ENCODE measurements at regions not wholly inside any gene's neighbourhood (a gene's known extent, or its start where the extent isn't known, plus 50 kb on each side); places are given as distances from the start of the nearest gene placed in this dataset.

DNA sequence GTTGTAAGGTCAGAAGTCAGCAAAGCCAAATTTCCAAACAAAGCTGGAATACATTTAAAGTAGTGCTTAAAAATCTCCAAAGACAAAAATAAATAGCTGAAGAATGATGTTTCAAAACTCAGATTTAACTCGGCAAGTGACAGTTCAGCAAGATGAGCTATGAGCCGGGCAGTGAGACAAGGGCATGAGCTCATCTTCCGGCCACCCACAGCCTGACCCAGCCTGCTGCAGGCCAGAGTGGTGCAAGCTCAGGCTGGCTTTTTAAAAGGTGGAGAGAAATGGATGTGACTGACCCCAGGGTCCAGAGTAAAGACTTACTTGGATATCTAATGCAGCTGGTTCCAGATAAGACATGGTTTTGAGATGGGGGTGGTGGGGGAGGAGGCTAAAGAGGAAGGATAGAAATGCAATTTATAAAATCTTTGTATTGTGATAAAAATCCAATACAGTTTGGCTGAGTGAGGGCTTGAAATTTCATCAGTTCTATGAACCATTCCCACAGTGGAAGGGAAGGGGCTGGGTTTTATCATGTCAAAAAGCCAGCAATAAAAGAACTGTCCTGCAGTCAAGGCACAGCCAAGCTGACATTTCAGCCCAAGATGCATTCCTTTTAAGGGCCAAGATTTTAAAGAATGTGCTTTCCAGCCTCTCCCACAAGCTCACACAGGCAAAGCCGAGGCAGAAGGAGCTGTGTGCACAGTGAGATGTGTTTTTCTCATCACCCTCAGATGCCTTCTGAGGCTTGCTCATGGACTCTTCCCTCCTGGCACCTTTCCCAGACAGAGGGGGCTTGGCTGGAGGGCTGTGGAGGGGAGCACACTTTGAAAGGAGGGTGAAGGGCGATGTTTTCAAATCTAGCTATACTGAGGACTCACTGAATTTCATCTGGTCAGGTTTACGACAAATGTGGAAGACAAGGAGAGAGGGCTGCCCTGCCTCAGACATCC, 97.9 kb upstream of the KLHL29 start:
- no peak for DNase-seq

DNA sequence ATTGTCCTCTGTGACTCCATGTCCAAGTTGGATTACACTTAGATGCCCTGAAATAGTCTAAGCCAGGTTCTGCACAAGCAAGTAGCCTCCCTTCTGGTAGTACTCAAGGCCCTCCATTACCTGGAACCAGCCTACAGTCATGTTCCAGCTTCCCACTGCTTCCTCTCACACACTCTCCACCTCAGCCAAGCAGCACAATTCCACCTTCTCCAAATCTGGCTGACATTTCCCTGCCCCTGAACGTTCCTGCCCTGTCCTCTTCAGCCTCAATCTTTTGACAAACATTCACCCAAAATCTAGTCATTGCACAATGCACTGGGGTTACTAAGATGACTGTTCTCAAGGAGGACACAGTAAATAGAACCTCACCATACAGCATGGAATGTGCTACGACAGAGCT, 95.3 kb upstream of the KLHL29 start:
- no peak for DNase-seq

DNA sequence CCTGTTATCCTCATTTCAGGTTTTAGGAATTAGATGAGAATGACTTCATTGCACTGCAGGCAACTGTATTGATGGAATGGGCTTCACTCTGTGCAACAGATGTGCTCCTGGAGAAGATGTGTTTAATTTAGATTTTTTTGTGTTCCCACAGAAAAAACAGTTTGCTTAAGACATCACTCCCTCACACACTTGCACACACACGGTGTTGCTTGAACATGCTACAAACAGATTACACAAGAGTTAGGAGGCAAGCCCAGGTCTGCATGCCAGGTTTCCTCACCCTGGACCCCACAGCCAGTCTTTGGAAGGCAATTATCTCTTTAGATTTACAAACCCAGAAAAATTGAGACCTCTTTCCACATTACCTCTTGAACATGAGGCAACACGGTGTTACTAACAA, 93.7 kb upstream of the KLHL29 start:
- no peak for DNase-seq

DNA sequence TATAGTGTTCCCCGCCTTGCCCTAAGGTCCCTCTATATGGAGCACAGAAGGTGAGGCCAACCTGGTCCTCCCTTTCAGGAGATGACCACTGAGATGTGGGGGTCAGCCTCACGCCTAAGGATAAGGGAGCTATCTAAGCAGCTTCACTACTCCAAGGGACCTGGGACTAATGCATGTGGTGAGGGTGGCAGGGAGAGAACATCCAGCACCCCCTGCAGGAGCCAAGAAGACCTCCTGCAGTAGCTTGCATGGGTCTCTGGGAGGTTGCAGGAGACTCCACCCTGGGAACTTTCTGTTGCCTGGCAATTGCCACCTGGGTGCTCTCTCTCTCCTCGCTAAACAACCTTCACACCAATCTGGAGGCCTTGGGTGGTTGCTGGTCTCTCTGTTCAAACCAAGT, 93.0 kb upstream of the KLHL29 start:
- DNase-seq, result no peak

DNA sequence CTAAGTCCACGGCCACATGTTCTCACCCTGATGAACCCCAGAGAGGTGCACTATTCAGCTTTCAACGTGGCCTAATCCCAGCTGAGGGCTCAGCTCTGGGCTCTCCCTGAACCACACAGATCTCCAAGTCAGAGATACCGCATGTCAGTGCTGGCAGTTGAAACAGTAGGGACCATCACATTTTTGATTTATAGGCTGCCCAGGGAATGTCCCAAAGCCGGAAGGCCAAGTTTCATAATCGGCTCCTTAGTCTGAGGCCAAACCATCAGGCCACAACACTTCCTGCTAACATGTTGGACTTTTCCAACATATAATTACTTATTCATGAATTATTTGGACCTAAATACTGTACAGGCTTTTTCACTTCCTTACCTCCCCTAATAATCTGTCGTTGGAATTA, 91.9 kb upstream of the KLHL29 start:
- no peak for DNase-seq

DNA sequence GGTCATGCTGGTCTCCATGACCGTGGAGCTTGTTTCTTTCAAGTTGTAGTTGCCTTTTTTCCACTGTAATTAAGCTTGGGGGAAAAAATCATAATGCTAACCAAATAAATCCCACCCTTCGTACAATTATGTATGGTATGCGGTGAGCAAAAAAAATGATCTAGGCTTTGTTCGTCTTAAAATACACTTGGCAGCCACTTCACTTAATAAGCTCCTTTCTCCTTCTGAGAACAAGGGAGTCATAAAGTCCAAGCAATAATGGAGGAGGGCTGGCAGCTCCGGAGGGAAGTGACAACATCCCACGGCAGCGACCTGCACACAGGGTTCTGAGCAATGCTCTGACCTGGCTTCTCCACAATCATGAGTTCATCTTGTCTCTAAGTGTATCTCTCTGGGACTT, 91.2 kb upstream of the KLHL29 start:
- no peak for DNase-seq

DNA sequence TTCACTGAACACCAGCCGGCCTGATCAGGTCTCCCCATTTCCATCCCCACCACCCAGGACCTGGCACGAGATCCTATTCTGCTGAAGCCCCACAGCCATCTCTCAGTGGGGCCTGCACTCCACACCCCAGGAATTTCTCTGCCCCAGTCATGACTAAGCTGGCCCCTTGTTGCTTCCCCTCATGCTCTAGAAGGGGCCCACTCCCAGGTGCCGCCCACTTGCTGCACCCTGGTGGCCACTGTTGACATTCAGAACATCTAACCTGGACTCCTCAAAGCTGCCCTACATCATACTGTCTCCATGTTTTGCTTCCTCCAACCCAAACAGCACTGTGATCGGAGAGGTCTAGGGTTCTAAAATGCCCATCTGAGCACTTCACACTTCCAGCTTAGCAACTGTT, 90.7 kb upstream of the KLHL29 start:
- no peak for DNase-seq

DNA sequence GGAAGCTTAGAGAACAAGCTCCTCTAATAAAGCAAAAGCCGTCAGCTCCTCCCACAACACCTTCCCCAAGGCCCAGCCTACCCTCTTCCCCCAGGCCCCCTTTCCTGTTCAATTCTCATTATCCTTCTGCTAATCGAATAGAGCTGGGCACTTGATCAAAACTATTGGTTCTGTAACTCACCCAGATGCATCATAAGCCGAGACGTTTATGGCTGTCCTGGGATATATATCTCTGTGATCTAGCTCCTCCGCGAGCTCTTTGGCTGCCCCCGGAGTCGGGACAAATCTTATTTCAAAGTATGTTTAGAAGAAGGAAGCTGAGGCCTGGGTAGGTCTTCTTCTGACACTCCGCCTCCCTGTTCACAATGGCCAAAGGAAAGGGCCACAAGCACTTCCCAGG, 88.3 kb upstream of the KLHL29 start:
- no peak for DNase-seq

DNA sequence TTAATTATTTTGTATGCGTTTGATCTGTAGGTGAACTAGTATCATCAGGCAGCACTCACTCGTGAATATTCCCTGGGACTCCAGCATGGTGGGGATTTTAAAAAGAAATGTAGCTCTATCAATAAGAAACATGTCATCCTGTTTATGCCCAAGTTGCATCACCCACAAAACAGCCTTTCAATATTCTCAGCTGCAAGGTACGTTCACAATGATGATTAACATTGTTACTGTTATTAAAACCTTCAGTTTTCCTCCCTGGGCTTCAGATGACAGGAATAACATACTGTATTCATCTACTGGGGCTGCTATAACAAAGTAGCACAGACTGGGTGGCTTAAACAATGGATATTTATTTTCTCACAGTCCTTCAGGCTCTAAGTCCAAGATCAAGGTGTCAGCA, 87.9 kb upstream of the KLHL29 start:
- DNase-seq, result no peak

DNA sequence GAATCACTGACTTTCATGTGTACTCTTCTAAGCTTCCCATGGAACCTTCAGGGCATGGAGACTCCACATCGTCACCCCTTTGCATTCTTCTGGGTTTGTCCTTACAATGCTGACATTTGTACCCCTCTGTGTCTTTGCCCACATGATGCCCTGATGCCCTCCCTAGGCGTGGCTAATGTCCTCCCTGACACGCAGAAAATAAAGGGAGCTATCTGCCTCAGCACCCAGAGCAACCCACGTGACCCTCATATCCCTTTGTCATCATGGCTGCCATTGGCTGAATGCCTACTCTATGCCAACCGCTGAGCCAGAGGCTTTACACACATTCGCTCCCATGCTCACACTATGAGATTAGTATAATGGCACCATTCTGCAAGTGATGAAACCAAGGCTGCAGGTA, 86.4 kb upstream of the KLHL29 start:
- no peak for DNase-seq

DNA sequence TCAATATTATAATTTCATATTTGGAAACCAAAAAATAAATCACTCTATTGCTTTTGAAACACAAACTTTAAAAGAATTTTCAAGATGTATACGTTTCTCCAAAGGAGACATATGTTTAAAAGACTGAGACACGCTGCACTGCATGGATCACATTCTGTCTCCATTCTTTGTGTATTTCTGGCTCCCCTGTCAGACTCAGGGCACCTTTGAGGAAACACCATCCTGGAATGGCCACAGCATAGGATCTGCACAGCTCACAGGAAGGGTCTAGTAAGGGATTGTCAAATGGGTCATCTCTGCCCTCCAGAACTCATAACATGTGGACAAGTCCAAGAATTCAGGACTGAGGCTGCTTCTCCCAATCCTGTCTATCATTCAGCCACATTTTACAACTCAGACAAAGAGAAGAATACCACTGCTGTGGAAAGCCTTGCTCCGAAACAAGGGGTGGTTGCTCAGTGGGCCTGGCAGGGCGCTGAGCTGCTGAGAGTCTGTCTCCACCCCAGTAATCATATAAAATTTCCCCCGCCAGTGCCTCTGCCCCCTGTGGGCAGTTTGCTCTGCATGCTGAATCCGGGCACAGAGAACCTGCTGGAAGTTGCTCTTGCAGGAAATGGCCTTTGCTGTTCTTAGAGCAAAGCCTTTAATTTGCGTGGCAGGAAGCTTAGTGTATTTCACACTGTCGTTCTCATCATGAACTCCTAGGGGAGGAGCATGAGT, 85.3 kb upstream of the KLHL29 start:
- DNase-seq, result no peak

DNA sequence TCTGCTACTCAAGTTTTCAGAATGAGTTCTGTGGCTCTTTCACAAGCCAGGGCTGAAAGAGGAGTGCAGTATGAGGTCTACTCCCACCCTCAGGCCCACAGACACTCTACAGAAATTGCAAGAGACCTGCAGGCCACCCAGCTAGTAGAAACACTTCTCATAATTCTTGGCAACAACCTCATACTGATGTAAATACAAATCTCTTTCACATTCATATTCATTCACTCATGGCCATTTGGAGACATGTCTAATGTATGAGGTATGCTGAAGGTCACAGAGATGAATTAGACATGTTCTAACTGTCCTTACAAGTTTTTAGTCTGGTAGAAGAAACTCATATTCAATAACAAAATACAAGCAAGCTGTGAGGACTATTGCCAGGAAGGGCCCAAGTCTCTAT, 83.8 kb upstream of the KLHL29 start:
- no peak for DNase-seq

DNA sequence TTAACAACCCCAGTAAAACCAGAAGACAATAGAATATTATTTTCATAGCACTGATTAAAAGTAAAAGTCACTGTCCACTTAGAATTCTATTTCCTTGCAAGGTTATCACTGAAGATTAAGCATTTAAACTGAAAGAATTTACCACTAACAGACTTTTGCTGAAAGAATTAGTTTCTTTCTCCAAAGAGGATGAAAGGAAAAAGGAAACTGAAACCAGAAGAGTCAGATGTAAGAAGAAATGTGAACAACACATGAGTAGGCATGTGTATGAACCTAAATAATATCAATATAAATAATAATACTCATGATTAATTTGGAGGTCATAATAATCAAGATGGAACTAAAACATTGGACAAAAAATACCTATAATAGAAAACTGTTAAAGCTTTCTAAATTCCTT, 82.4 kb upstream of the KLHL29 start:
- no peak for DNase-seq

DNA sequence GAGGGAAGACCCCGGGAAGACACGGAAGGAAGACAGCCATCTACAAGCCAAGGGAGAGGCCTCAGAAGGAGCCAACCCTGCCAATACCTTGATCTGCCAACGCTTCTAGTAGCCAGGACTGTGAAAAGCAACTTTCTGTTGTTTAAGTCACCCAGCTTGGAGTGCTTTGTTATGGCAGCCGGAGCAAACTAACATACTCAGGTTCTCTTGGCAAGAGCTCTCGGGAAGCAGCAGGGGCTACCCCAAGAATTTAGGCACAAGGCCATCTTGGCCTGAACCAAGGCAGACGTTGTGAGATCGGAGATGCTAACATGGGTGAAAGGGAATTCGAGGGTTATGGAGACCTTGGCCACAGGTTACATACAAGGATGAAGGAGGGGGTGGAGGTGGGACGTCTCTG, 78.6 kb upstream of the KLHL29 start:
- DNase-seq, result no peak

DNA sequence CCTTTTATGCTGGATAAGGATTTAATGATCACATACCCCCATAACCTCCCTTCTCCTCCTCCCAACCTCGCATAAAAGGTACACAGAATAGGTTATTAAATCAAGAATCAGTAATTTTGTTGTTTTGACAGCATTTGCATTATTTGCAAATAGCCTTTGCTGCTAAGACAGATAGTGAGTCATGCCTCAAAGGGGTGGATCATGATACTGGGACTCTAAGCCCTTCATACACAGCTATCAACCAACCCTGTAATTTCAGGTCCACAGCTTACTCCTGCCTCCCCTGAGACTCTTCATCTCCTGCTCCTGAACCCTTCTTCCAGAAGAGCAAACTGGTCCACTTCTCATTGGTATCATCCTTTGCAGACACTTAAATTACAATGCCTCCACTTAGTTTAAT, 73.8 kb upstream of the KLHL29 start:
- no peak for DNase-seq

DNA sequence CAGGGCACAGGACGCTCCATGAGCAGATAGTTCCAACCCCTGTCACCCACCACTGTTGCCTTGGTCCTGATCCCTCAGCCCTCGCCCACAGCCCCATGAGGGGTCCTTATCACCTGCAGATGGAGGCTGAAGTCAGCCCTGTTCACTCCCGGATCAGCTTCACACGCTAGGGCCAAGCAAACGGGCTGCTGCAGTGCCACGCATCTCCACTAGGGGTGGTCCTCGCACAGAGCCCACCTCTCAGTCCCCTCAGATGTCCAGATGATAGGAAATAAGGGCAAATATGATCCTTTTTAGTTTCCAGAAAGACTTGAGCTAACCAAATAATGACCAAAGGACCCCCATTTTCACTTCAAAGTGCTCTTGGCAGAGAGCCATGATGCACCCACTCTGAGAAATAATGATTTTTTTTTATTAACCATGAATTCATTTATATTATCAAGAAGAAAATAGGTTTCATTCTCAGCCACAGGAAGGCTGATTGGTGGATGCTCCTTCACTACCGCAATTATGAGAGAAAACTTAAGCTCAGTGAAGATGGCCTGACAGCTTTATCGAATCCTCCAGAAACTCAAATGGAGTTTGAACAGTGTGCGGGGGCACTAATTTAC, 71.9 kb upstream of the KLHL29 start:
- no peak for DNase-seq

DNA sequence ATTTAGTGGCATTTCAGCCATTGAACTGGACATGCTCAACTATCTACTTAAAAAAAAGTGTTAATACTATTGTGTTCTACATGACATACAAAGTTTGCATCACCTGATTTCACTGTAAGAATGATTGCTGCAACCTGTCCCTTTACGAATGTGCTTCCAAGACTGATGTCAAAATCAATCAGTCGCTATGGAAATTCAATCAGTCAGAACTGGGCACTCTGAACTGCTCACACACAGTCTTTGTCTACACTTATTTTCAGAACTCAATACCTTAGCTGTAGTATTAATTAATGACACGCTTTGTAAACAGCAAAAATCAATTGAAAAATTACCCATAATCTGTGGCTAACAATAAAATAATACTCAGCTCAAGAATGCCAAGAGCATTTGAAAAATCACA, 70.3 kb upstream of the KLHL29 start:
- DNase-seq, result no peak

DNA sequence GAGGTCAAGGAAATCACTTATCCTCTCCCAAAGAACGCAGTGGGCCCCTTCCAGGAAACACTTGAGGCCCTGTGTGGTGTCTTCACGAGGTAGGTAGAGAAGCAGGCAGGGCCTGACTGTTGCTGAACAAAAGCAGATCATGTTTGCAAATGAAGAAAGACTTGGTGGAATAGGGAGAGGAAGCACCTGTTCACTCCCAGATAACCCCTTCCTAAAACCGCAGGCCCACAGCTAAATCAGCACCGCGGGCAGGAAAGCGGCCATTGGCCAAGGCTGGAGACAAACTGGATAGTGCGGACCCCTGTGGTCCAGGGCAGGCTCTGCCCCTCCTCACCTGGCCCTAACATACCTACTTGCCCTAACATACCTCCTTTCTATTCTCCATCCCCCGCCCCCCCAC, 64.9 kb upstream of the KLHL29 start:
- DNase-seq, result no peak

DNA sequence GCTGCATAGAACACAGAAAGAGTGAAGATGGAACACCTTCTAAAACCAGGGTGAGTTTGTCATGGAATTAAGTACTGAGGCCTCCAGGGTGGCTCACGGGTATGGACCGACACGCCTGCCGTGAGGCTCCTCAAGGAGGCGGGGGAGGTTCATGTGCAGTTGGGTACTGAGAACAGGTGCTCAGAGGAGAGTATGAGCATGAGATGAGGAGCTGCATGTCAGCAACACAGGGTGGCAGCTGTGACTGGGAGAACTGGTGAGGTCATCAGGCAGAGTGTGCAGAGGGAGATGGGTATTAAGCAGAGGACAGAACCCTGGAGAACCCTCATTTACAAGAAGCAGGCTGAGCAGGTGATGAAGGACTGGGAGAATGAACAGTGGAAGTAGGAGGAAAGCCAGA, 63.2 kb upstream of the KLHL29 start:
- no peak for DNase-seq

DNA sequence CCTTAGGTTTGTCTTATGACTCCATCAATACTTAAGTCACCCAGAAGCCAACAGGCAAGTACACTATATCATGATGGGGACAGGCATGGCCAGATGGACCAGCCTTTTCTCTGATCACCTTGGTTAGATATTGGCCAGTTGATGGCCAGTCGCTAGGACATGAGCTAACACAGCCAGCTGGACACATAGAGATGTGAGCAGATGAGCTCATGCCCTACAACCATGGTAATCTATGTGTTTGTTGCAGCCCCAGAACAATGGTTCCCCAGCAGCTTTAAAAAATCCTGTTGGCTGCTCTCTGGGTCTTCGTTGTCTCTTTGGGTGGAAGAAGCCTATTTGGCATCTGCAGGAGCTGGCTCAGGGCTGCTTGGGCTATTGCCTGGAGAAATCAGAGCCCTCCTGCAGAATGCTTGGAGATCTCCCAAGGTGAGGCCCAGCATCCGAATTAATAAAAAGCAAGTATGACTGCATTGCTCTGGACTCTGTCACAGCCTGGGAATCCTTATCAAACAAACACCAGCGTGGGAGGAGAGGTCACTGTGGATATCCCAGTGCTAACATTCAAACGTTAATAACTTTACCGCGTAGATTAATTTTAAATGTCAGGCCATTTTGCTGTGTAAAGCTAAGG, 62.3 kb upstream of the KLHL29 start:
- no peak for DNase-seq

DNA sequence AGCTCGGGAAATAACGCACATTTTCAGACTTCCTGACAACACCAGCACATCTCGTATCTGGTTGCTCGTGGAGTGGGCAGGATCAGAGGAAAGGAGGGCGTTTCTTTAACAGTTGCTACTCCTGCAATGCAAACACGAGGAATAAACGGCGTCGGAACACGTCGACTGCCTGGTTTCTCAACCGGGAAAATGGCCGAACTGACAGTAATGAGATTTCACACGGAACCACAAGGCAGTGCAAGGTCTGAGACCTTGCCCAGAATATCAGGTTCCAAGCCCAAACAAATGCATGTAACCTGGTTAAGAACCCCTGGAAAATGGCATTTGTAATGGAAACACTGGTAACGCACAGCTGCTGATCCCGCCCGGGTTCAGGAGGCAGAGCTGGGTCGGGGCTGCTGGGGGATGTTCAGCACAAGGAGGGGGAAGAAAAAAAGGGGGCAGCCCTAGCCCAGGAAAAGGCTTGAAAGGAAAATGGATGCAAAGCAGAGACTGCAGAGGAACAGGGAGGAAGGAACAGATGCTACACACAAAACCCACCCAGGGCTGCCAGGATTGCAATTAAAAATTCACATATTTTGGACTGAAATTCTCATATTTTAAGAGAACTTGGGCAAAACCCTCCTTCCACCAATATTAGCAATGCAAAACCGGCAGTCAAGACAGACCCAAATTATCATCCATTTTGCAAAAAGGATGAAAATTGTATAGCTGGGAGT, 61.6 kb upstream of the KLHL29 start:
- no peak for DNase-seq

DNA sequence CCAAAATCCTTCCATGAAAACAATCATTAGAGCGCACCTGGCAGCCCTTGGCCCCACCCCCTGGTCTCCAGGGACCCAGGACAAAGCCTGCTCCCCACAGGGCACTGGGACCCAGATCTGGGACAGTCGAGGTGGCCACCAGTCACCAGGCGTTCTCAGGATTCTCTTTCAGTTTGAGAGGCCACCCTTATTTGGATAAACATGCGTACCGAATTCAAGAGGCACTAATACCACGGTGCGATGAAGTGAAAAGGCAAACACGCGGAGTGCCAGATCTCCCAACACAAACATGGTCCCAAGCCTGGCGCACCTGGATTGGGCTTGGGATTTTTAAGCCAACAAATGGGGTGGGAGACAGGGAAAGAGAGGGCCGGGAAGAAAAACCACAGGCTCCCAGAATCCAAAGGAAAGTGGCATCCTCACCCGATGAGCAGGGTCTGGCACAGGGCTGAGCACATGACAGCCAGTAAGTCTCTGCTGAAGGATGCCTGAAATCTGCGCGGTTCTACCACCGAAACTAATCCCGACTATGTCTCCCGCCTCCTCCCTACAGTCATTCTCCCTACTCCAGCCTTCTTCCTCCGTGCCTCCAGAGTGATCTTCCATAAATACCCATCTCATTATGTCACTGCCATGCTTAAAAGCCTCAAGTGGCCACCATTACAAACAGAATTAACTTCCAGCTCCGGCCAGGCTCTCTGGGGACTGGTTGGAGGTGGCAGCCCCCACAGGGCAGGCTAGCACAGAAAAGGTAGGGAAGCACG, 60.9 kb upstream of the KLHL29 start:
- no peak for DNase-seq

Data from stimulated activated naive CD4-positive, alpha-beta T cell (primary cell).